Cerebellar nuclear complex (tissue), 1 donor: ENCODE measurements at regions not wholly inside any gene's neighbourhood (a gene's known extent, or its start where the extent isn't known, plus 50 kb on each side); places are given as distances from the start of the nearest gene placed in this dataset.

ENCODE experiments used
- DNase-seq, 2 experiments: peaks; one replicate each; lab custom pipeline; 2025; lab: John Stamatoyannopoulos, UW

GRCh38 chr6:166842607-166843006 is 113.7 kb downstream of the RNASET2 start:
- DNase-seq: no peak

DNA sequence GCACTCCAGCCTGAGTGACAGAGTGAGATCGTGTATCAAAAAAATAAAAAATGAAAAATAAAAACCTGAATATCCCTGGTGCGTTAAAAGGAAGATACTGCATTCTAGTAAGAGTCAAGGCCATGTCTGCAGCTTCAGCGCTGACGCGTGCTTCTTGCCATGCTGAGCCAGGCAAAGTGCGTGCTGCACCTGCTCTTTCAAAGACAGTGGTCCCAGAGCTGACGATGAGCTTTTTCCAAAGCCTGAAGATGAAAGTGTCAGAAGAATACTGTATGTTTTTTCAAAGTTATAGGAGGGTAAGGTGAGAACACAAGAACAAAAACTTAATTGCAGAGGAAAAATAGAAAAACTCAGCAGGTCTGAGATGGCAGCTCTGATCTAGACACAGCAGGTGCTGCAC is 115.1 kb downstream of the RNASET2 start:
- no peak for DNase-seq

GRCh38 chr6:166839569-166839968 is 116.8 kb downstream of the RNASET2 start:
- no peak for DNase-seq

DNA sequence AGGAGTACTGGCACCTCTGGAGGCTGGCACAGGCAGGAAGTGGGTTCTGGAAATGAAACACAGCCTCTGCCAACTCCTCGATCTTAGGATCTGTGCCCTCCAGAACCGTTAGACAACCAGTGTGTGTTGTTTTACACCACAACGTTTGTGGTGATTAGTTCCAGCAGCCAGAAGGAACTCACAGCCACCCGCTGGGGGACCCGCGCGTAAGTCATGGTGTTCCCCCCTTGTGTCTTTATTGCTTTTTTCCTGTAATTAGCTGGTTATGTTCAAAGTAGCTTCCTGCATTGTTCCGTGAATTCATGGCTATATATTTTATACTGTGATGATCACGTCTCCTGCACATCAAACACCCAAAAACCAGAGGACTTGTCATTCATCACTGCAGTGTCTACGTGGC is 117.4 kb downstream of the RNASET2 start:
- DNase-seq: no peak

GRCh38 chr6:166836785-166837718 is 119.3 kb downstream of the RNASET2 start:
- DNase-seq: no peak

DNA sequence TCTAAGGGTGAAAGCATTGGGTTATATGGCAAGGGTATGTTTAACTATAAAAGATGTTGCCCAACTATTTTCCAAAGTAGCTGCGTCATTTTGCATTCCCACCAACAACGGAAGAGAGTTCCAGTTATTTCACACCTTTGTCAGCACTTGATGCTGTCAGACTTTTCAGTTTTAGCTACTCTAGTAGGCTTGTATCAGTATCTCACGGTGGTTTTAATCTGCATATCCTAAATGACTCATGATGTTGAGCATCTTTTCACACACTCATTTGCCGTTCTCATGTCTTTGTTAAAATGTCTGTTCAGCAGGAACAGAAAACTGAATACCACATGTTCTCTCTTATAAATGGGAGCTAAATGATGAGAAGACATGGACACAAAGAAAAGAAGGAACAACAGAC is 122.3 kb downstream of the RNASET2 start:
- DNase-seq: no peak

DNA sequence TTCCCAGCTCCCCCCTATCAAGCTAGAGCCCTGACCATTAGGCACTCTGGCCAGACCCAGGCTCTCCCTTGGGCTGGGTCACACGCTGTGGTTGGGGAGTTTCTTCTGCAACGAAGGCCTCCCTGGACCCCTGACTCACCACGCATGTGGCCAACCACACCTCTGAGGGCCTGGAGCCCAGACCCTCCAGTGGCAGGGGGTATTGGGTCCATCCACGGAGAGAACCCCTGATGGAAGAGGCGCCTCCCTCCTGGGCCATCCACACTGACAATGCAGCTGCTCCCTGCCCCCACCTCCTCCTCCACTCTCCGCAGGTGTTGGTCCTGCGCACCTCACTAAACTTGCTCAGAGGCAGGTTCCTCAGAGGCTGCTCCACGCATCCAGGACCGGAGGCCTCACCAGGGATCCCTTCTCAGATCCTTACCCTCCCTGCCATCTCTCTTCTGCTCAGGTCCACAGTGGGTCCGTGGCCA is 125.4 kb downstream of the RNASET2 start:
- no peak for DNase-seq

DNA sequence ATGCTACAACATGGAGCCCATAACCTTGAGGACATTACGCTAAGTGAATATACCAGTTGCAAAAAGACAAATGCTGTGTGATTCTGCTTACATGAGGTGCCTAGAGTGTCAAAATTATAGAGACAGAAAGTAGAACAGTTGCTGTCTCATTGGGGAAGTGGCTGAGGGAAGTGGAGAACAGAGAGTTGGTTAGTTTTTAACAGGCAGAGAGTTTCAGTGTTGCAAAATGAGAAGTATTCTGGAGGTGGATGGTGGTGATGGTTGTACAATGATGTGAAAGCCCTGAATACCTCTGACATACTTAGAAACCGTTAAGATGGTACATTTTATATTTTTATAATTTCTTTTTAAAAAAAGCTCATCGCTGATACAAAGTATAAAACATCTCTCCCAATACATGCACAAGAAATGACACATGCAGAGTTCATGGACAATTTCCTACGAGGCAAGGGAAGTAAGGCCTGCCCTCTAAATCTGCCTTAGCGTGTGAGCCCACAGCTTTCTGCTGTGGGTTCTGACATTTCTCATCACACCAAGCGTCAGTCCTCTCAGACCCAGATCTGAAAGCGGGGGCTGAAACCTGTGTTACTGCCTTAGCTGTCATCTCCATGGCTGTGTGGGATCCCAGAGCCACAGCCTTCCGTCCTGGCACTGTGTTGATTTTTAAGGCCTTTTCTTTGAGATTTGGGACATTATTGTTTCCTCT is 126.0 kb downstream of the RNASET2 start:
- DNase-seq: no peak

DNA sequence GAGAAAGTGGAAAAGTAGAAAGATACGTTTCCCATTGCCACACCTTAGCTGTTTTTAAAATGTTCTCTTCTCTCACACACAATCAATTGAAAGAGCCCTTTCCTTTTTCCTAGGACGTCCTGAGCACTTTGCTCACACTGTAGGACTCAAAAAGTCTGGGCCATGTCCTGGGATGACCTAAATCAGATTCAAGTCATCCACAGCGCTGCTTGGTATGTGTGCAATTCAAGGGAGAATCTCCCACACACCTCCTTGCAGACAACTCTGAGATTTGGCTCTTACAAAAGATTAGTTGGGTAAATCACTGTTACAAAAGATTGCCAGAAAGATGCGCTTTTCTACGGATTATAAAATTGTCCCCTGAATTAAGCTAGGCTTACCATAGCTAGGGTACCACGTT is 130.1 kb downstream of the RNASET2 start:
- no peak for DNase-seq

DNA sequence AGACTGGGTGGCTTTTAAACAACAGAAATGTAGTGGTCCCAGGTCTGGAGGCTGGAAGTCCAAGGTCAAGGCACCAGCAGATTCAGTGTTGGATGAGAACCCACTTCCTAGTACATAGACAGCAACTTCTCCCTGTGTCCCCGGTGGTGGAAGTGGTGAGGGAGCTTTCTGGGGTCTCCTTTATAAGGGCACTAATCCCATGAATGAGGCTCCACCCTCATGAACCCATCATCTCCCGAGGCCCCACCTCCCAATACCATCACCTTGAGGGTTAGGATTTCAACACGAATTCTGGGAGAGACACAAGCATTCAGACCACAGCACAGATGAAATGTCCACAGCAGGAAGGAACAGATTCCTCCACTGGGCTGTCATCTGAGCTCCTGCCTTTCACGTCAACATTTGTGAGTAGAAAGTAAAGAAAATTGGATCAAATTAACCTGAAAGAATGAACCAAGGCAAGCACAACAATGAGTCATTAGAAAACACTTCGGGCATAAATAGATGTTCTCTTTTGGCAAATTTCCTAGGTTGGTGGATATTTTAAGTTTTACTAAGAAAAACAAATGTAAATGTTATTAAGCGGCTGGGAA is 130.7 kb downstream of the RNASET2 start:
- no peak for DNase-seq

DNA sequence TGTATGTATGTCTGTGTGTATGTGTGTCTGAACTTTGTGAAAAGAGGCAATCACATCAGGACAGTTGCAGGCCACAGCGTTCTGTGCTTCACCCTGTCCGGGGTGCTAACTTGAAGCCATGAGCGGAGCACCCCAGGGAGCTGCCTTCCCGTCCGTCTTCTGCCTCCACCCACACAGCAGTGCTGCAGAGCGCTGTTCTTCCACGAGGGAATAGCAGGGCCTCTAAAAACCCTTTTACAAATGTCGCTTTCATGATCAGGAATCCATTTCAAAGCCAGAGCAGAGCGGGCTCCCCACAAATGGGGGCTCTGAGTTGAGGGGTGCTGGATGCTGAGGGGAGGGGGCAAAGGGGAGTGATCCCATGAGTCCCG is 131.5 kb downstream of the RNASET2 start:
- no peak for DNase-seq

DNA sequence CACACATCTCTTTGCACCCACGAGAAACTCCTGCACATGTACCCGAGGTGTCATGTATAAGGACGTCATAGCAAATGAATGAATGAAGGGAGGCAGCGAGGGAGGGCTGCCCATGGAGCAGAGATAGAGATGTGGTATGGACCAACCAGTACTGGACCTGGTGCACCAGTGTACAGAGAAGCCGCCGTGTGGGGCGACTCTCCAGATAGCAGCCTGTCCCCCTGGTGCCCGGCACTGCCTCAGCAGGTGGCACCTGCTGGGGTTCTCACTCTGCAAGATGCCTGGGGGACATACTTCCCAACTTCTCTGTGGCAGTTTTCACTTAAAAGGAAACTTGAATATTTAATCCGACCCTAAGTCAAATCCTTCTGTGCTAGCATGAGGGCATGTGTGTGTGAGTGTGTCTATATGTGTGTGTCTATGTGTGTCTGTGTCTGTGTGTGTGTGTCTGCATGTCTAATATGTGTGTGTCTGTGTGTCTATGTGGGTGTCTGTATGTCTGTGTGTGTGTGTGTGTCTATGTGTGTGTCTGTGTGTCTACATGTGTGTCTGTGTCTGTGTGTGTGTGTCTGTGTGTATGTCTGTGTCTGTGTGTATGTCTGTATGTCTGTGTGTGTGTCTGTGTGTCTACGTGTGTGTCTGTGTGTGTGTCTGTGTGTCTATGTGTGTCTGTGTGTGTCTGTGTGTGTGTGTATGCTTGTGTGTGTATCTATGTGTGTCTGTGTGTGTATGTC is 132.0 kb downstream of the RNASET2 start:
- DNase-seq: no peak

DNA sequence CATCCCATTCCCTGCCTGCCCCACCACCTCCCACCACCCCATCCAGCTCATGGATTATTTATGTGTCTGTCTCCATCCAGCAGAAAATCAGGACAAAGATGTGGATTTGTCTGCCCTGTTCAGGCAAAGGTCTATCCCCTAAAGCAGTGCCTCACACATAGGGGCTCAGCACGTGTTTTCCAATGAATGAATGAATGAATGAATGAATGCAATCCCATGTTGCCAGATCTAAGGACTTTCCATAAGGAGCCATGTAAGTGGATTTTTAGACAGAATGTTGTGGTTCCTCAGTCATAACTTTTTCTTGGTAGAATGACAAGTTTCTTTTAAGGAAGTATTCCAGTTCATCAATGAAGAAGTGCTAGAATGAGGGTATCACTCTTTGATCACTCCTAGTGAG is 133.7 kb downstream of the RNASET2 start:
- DNase-seq: no peak

DNA sequence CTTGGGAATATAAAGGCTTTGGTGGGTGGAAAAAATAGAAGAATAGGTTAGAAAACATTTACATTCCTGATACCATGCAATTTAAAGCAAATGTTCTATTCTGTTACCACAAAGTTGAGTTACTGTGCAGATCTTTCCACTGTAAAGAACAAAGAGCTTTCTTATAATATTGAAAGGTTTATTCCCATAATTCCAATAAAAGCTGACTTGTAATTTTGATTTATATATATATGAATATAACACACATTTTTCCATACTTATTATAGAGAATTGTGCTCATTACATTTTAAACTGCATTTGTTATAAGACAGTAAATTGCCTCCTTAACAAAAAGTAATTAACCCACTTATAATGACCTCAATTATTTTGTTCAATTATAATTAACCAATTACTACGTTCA is 135.9 kb downstream of the RNASET2 start:
- DNase-seq: no peak

GRCh38 chr6:166820070-166820469 is 136.3 kb downstream of the RNASET2 start:
- DNase-seq: no peak

DNA sequence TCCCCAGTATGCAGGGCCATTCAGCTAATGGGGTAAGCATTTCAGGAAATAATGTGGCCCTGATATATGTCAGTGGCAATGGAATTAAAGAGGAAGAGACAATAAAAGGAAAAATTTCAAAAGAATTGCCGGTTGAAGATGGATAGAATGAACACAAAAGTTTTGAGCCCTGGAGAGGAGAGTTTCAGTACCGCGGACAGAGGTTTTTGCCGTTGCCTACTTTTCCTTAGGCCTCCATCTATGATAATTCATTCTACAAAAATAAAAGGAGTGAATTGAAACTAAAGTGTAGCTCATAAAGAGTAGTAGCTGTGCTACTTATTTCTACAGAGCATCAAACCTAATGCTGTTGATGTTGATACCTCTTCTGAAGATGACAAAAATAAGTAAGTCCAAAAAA is 140.7 kb downstream of the RNASET2 start:
- DNase-seq: no peak

GRCh38 chr6:166814390-166814789 is 142.0 kb downstream of the RNASET2 start:
- DNase-seq: no peak

GRCh38 chr6:166813461-166813860 is 142.9 kb downstream of the RNASET2 start:
- no peak for DNase-seq

DNA sequence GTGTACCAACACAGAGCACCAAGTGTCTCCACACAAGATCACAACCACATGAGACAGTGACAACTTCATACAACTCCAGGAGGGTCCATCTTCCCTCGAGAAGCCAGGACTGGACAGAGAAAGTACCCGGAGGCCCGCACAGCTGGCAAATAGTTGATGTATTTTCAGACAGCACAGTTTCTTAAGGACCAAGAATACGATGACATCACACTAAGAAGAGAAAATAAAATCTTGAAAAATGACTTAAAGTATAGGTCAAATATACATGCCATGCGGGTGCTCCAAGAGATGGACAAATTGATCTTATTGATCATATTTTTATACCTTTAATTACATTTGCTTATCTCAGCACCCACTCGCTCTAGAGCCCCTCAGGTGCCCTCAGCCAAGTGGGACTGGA is 145.5 kb downstream of the RNASET2 start:
- DNase-seq: no peak

- no peak for DNase-seq
Observed at GRCh38 chr6:166809721-166810120, 146.6 kb downstream of the RNASET2 start.

GRCh38 chr6:166806962-166807757 is 149.2 kb downstream of the RNASET2 start:
- no peak for DNase-seq
